GM19043 (cell line): ENCODE measurements at regions not wholly inside any gene's neighbourhood (a gene's known extent, or its start where the extent isn't known, plus 50 kb on each side); places are given as distances from the start of the nearest gene placed in this dataset.

Experiments
- ATAC-seq: cut with Tn5 transposase; IDR thresholded peaks from one replicate; pipeline ENCODE4 v1.9.1; 2021; ENCODE audit warnings: low read depth; ENCODE audit not compliant: unreplicated experiment

GRCh38 chr18:78735131-78736014 lies 244.2 kb upstream of the SALL3 start:
- ATAC-seq = no peak

DNA sequence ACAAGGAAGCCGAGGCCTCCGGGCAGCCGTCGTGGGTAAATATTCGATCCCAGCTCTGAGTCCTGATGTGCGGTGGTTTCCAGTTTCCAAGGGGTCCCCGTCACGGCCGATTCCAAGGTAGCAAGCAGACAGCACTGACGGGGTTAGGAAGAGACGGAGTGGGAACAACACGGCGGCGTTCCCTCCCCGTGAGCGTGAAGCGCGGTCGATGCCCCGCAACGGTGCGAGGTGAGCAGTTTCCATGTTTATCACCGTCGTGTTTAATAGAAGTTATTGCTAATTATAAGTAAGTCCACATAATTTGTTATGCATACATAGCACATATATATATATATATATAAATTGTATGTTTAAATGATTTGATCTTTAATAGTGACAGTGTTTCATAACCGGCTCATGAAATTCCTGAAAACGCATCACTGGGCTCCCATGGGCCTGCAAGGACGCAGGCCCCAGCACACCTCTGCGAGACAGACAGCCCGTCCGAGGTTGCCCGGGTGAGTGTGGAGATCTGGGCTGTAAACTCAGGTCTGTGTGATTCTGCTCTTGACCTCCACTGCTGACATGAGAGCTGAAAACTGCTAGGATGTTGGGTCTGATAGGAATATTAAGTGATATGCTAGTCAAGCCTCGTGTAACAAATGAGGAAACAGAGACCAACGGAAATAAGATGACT lies 243.5 kb upstream of the SALL3 start:
- ATAC-seq = no peak

DNA sequence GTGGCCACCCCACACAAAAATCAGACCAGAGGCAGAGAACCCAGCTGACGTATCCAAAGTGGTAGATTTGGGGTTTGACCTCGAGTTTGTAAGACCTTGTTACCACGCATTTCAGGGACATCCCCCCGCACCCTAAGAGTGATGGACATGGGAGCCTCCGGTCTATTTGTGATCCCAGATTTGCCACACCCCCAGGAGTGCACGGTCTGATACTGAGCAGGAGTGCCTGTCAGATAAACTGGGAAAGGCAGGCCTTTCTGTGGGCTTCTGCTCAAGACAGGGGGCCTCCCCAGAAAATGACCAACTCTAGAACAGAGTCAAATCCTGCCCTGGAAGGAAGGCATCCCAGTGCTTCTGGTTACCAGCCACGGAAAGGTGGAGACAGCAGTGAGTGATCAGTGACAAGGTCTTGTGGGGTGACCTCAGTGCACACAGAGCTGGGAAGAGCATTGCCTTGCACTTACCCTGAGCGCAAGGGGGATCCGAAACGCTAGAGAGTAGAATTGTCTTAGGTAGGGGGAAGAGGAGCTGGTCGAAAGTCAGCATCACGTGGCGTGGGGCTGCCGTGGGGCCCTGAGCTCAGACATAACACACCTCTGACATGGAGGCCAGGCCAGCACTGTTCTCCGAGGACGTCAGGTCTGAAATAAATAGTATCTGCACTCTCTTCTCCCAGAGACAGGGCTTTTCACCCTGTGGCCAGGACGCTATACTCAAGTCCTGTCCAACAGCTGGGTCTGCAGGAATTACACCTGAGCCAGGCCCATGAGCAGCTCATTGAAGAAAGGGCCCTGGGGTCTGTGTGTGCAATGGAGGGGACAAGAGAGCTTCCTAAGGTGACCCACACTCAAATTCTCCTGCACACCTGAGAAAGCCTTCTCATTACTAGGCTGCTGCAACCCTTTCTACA lies 242.4 kb upstream of the SALL3 start:
- no peak for ATAC-seq

GRCh38 chr18:78738076-78738690 lies 241.4 kb upstream of the SALL3 start:
- no peak for ATAC-seq

GRCh38 chr18:78739115-78739514 lies 240.5 kb upstream of the SALL3 start:
- no peak for ATAC-seq

DNA sequence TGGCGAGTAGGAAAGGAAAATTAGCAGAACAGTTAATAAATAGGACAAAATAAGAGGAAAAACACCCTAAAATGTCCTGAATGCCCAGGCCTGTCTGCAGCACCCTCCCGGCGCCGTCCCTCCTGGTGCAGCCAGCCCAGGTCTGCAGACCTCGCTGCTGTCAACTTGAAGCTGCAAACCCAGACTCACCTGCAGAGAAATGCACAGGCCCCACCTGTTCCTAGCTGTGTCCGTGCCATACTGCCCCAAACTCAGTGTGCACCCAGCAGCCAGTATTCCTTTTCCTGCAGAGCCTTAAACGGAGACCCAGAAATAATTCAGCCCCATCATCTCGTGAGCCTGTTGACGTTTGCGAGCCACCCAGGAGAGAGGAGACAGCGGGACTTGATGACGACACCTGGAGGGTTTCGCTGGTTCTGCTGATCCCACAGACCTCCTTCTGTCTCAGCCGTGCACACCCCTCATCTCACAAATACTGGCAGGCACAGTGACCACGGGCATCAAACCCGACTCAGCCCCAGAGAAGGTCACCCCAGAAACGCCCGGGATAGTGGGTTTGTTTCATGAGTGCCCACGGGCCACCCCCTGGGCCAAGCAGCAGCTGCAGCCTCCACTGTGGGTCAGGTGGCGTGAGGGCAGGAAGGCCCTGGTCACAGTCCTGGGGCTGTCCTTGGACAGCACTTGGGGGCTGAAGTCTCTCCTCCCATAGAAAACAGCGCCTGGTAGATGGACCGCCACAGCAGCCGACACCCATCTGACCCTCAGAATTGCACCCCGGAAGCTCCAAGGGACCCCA lies 239.5 kb upstream of the SALL3 start:
- ATAC-seq = no peak

DNA sequence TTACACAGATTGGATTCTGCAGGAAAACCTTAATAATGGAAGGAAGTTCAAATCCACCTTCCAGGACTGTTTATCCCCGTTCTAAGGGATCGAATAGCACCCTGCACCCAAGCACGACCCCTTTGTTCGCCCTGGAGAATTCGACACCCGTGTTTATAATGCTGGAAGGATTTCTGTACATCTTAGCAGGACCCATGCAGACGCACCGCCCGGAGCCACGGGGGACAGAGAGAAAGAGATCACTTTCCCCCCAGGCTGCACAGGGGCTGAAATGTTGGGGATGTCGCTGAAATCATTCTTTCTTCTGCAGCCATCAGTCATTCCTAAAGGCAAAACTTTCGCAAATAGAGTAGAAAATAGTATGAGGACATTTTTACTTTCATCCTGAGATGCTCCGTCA lies 238.7 kb upstream of the SALL3 start:
- no peak for ATAC-seq

- no peak for ATAC-seq
Observed at GRCh38 chr18:78741381-78742217, 238.0 kb upstream of the SALL3 start.

DNA sequence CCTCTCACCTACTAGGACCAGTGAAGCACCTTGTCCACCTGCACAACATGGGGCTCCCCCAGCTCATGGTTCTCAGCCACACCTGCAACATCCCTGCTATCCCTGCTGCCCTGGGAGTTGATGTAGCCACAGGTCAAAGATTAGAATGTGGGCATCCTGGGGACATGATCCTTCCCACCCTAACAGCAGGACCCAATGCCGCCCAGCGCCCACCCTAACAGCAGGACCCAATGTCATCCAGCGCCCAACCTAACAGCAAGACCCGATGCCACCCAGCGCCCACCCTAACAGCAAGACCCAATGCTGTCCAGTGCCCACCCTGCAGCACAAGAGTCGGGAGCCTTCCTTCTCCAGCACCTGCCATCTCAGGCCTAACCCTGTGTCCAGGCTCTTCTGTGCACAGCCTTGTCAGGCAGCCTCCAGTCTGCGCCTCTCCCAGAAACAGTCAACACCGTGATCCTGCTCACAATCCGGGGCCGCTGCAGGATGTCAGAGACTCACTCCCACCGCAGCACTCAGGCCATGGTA lies 237.3 kb upstream of the SALL3 start:
- no peak for ATAC-seq

- ATAC-seq = no peak
Observed at GRCh38 chr18:78743078-78743477, 236.5 kb upstream of the SALL3 start.

GRCh38 chr18:78751664-78752063 lies 228.0 kb upstream of the SALL3 start:
- ATAC-seq = no peak

- no peak for ATAC-seq
Observed at GRCh38 chr18:78753240-78753639, 226.4 kb upstream of the SALL3 start.

- ATAC-seq = no peak
Observed at GRCh38 chr18:78754311-78755043, 225.1 kb upstream of the SALL3 start.

DNA sequence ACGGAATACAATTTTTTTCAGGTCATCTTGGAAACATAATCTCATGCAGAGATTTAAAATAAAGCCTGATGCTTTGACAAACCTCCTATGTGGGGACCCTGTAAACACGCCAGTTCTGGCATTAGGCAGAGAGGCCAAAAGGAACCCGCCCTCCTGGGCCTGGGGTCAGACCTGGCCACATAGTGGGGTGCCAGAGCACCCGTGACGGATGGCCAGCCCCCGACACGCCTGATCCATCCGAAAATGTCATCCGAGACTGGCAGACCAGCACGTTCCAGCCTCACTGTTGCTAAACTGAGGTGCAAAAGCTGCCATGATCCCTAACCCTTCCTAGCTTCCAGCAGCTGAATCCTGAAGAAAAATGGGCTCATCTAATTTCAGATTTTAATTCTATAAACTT lies 222.6 kb upstream of the SALL3 start:
- no peak for ATAC-seq

DNA sequence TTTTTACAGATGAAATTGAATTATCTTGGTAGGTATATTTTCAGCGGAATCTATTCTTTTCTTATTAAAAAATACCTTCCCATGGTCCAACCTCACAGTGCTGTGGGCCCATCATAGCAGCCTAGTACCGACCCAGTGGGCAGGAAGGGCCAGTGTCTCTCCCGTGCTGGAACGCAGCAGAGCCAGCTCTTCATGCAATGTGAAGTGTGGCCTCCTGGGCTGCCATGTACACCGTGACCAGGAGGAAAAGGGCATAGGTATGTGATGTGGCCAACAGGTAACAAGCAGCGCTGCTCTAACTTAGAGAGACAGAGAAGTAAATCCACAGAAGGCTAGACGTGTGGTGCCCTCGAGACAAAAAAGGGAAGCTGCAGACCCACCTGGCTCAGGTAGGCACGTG lies 221.1 kb upstream of the SALL3 start:
- no peak for ATAC-seq

DNA sequence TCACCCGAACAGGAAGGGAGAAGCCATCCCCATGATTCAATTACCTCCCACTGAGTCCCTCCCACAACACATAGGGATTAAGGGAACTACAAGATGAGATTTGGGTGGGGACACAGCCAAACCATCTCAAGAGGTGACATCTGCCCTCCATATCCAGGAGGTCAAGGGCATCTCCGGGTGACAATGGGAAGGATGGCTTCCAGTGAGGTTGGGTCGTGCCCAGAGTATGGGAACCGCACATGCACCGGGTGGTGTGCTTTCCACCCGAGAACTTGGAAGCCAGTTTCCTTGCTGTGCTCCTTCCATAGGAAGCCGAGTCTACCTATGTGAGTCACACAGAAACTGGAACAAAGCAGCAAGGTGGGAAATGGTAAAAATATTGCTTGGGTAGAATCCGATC lies 216.9 kb upstream of the SALL3 start:
- no peak for ATAC-seq

GRCh38 chr18:78764544-78764943 lies 215.1 kb upstream of the SALL3 start:
- no peak for ATAC-seq

DNA sequence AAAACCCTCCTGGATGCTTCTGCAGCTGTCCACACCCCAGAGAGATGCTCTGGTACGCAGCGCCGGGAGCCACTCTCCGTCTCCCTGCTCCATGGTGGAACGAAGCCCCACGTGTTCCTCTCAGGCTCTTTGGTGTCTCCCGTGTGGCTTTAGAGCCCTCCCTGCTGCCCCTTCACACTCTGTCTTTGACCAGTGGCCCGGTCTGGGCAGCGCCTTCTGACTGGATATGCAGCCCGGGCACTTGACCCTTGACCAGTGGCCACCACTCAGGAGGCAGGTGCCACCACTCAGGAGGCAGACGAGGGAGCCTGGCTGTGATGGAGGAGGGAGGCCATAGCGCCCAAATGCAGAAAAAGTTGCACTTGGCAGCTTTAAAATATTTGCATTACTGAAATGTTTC lies 214.5 kb upstream of the SALL3 start:
- ATAC-seq = no peak
